ENCODE measurements at regions not wholly inside any gene's neighbourhood (a gene's known extent, or its start where the extent isn't known, plus 50 kb on each side); places are given as distances from the start of the nearest gene placed in this dataset.

DNA sequence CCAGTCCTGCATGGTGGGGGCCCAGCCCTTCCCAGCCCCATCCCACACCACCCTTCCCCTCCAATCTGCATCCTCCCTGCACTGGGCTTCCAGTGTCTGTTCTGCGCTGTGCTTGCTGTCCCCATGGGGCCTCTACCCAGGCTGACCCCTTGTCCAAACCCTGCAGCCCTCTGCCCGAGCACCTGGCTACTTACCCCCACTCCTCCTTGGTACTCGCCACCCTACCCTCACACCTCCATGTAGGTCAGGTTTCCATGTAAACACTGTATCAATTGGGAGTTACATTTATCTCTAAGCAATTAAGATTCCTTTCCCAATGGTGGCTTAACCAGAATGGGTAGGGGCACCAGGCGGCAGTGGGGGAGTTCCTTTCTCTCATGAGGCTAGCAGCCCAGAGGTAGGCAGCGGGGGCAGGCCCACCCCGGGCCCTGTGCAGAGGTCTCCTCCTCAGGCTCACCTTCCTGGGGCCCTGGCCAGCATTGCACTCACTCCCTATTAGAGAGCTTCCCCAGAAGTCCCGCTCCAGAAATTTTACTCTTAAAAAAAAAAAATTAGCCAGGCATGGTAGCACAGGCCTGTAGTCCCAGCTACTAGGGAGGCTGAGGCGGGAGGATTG is 76.6 kb upstream of the CCND2 start:
- TF ChIP-seq POLR2AphosphoS5 (IDR thresholded peaks at IDR 0.05; ENCODE audit: low read length) (no peak), HDAC6 (IDR thresholded peaks at IDR 0.05; ENCODE audit: unreplicated experiment) (no peak), POLR2A (IDR thresholded peaks at IDR 0.05; ENCODE audit: low read depth, low read length) (no peak), SIN3A (IDR thresholded peaks at IDR 0.05; ENCODE audit: low read depth, low read length) (no peak), CHD4 (IDR thresholded peaks at IDR 0.05) (no peak), SPI1 (IDR thresholded peaks at IDR 0.05; ENCODE audit: borderline replicate concordance, insufficient read depth, low read depth, low read length) (no peak), TAF1 (IDR thresholded peaks at IDR 0.05; ENCODE audit: borderline replicate concordance, low read depth, low read length) (no peak), SRF (IDR thresholded peaks at IDR 0.05; ENCODE audit: low read depth in 2 of 2, low read length in 2 of 2) (no peak)
- TF ChIP-seq, protein P1, sequence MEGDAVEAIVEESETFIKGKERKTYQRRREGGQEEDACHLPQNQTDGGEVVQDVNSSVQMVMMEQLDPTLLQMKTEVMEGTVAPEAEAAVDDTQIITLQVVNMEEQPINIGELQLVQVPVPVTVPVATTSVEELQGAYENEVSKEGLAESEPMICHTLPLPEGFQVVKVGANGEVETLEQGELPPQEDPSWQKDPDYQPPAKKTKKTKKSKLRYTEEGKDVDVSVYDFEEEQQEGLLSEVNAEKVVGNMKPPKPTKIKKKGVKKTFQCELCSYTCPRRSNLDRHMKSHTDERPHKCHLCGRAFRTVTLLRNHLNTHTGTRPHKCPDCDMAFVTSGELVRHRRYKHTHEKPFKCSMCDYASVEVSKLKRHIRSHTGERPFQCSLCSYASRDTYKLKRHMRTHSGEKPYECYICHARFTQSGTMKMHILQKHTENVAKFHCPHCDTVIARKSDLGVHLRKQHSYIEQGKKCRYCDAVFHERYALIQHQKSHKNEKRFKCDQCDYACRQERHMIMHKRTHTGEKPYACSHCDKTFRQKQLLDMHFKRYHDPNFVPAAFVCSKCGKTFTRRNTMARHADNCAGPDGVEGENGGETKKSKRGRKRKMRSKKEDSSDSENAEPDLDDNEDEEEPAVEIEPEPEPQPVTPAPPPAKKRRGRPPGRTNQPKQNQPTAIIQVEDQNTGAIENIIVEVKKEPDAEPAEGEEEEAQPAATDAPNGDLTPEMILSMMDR (IDR thresholded peaks at IDR 0.05 in 2 of 3, conservative IDR thresholded peaks at IDR 0.05 in 1 of 3; ENCODE audit: control insufficient read depth in 2 of 3, extremely low read depth in 1 of 3, insufficient read depth in 1 of 3, low read depth in 3 of 3, low read length in 3 of 3) = no peak
